Psoas muscle (tissue), 7 donors: ENCODE measurements at regions not wholly inside any gene's neighbourhood (a gene's known extent, or its start where the extent isn't known, plus 50 kb on each side); places are given as distances from the start of the nearest gene placed in this dataset.

Experiments
- ATAC-seq, 4 donors: fragments of 200-7000 bp; cut with Tn5 transposase; one replicate each; pipeline ENCODE4 v1.9.1; 2020; ENCODE audit warnings: moderate library complexity in 3 of 4, mild to moderate bottlenecking in 2 of 4
- DNase-seq, 2 donors: peaks; one replicate each; pipeline ENCODE4 v3.0.0-alpha.2; 2020
- H3K27ac ChIP-seq: fragments of 200-600 bp; one replicate; pipeline ENCODE4 v1.8.0; 2022
- H3K27me3 ChIP-seq, 3 donors: fragments of 200-600 bp in 1 of 3; one replicate each; pipeline versions ENCODE4 v1.6.1 to v1.8.0; 2013 to 2022; ENCODE audit warnings: low read length in 2 of 3, mild to moderate bottlenecking in 2 of 3, moderate library complexity in 1 of 3; ENCODE audit not compliant: insufficient read depth in 3 of 3
- H3K36me3 ChIP-seq, 2 donors: fragments of 200-600 bp in 1 of 2; one replicate each; pipeline versions ENCODE4 v1.6.1 to v1.8.0; 2013 to 2022; ENCODE audit warnings: low read depth in 1 of 2, mild to moderate bottlenecking in 1 of 2, moderate library complexity in 1 of 2; ENCODE audit not compliant: insufficient read depth in 1 of 2
- H3K4me1 ChIP-seq: fragments of 200-600 bp; one replicate; pipeline ENCODE4 v1.8.0; 2022
- H3K4me3 ChIP-seq: fragments of 200-600 bp; one replicate; pipeline ENCODE4 v1.8.0; 2022; ENCODE audit warnings: mild to moderate bottlenecking
- H3K9me3 ChIP-seq: fragments of 200-600 bp; one replicate; pipeline ENCODE4 v1.8.0; 2022
- WGBS, 3 donors: extraction: QIAGEN DNeasy Blood & Tissue Kit; methylation state at CpG; one replicate each; pipeline versions ENCODE4 v1.1.6 to v1.1.7; 2013; 5-methylcytosine and 5-hydroxymethylcytosine counted together
- intact Hi-C, 2 donors: fragments of 100-400 bp; cut with DNase I; formaldehyde crosslinking; loops; one replicate each; pipeline versions ENCODE4 v1.11.0 to v1.14.2; 2022
- TF ChIP-seq, protein P1 (sequence below): fragments of 200-600 bp; IDR thresholded peaks from one replicate; pipeline ENCODE4 v1.8.0; 2022; ENCODE audit warnings: antibody characterized with exemption
- donor health status: healthy with polysubstance abuse.
- donor health status: DM: no; HTN: no; CAD: no; lungs with moderate emphysema.
- donor health status: Bipolar disorder and iron deficiency.
- donor health status: healthy.
- donor health status: DM: yes; HTN: yes; CAD: no.
- donor health status: DM: no; HTN: no; CAD: no.
- donor health status: DM: yes; HTN: yes; CAD: no.

DNA sequence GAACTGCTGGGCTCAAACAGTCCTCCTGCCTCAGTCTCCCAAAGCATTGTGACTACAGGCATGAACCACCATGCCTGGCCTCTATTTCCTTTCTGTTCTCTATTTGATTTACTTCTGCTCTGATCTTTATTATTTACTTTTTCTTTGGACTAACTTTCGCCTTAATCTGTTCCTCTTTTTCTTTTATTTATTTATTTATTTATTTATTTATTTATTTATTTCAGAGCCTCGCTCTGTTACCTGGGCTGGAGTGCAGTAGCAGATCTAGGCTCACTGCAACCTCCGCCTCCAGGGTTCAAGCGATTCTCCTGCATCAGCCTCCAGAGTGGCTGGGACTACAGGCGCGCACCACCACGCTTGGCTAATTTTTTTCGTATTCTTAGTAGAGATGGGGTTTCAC, 1158.3 kb upstream of the GOT2 start:
- Histone ChIP-seq H3K36me3 (no peaks in the 10 kb centered on the region), H3K4me1 (no peaks in the 10 kb centered on the region), H3K4me3 (no peak overlapping the region), H3K27ac (no peak overlapping the region), H3K9me3 (peaks cover 5% of the 10 kb centered on the region), H3K27me3 (no peaks in the 10 kb centered on the region)
- TF ChIP-seq, protein P1, sequence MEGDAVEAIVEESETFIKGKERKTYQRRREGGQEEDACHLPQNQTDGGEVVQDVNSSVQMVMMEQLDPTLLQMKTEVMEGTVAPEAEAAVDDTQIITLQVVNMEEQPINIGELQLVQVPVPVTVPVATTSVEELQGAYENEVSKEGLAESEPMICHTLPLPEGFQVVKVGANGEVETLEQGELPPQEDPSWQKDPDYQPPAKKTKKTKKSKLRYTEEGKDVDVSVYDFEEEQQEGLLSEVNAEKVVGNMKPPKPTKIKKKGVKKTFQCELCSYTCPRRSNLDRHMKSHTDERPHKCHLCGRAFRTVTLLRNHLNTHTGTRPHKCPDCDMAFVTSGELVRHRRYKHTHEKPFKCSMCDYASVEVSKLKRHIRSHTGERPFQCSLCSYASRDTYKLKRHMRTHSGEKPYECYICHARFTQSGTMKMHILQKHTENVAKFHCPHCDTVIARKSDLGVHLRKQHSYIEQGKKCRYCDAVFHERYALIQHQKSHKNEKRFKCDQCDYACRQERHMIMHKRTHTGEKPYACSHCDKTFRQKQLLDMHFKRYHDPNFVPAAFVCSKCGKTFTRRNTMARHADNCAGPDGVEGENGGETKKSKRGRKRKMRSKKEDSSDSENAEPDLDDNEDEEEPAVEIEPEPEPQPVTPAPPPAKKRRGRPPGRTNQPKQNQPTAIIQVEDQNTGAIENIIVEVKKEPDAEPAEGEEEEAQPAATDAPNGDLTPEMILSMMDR = no peak
- ATAC-seq (no peak), DNase-seq (no peak)
- WGBS, 3 donors = 94 to 96% (median 96%) methylated on average over 8 of the region's 8 CpGs
- intact Hi-C loops = no loop called here

DNA sequence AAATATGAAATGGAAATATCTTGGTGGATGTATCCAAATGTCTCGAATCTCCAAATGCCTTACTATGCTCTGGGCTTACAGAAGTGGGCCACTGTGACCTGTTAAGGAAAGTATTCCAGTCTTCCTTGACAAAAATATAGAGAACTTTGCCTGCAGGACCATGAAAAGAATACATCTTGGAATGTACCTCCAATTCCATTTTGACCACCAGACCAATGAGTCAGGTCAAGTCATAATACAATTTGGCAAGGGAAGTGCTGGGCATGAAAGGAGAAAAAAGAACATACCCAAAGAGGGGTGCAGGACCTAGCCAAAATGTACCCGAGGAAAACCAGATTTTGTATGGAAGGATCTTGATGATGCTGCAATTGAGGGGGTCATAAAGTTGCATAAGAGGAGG, 1153.7 kb upstream of the GOT2 start:
- DNase-seq = no peak
- Histone ChIP-seq H3K27me3 (no peaks in the 10 kb centered on the region), H3K27ac (no peak overlapping the region), H3K4me1 (no peaks in the 10 kb centered on the region), H3K36me3 (no peaks in the 10 kb centered on the region), H3K9me3 (peaks cover 5% of the 10 kb centered on the region), H3K4me3 (no peak overlapping the region)
- ATAC-seq = no peak
- intact Hi-C loops = no loop called here
- 71 to 78% (median 77%) methylated on average over 2 of the region's 2 CpGs for WGBS, 3 donors
- TF ChIP-seq, protein P1 = no peak

DNA sequence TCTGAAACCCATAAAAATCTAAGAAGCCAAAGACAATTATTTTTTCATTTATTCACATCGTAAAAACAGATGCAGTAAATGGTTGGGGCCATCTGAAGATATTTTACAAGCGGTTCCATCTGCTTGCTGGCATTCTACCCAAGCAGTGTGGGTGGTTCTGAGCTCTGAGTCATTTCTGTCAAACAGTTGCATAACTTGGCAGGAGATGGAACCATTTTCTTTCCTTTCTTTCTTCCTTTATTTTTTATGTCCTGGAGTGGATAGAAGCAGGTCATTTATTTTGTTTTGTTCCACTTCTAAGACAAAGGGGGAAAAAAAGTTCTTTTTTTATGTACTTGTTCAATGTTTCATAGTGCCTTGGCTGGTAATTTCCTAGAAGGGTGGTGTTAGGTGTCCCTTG, 1151.9 kb upstream of the GOT2 start:
- H3K4me3 ChIP-seq = no peak overlapping the region
- no peaks in the 10 kb centered on the region for H3K9me3 ChIP-seq
- ATAC-seq = peak in 1 of 4 donors; percentile 52
- WGBS, 3 donors = 21 to 31% (median 23%) methylated on average over 2 of the region's 2 CpGs
- no peaks in the 10 kb centered on the region for H3K36me3 ChIP-seq
- DNase-seq = peak; percentile 28 to 39
- TF ChIP-seq, protein P1 = no peak
- H3K27ac ChIP-seq = no peak overlapping the region
- H3K4me1 ChIP-seq = no peaks in the 10 kb centered on the region
- intact Hi-C loops = no loop called here
- H3K27me3 ChIP-seq = no peaks in the 10 kb centered on the region

DNA sequence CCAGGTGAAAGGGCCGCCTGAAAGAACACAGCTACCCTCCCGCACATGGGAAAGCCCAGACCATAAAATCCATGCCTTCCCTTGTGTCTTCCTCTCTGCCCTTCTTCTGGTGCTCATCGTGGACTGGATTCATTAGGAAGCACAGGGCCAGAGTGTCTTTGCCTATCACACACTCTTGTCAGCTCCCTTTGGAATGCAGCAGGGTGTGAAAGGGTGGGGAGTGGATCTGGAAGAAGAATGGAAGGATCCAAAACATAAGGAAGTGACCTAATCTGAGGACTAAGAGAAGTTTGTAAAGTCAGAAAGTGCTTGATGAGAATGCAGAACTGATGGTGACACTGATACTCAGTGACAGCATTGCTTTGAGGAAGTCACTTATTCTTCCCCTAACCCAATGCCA, 1147.3 kb upstream of the GOT2 start:
- intact Hi-C loops = no loop called here
- H3K4me3 ChIP-seq = no peak overlapping the region
- no peaks in the 10 kb centered on the region for H3K4me1 ChIP-seq
- H3K27ac ChIP-seq = no peak overlapping the region
- WGBS, 3 donors = 63 to 77% (median 71%) methylated on average over 3 of the region's 3 CpGs
- DNase-seq (no peak), ATAC-seq (no peak)
- no peaks in the 10 kb centered on the region for H3K36me3 ChIP-seq
- TF ChIP-seq, protein P1 = no peak
- H3K27me3 ChIP-seq = no peaks in the 10 kb centered on the region
- H3K9me3 ChIP-seq = no peaks in the 10 kb centered on the region

DNA sequence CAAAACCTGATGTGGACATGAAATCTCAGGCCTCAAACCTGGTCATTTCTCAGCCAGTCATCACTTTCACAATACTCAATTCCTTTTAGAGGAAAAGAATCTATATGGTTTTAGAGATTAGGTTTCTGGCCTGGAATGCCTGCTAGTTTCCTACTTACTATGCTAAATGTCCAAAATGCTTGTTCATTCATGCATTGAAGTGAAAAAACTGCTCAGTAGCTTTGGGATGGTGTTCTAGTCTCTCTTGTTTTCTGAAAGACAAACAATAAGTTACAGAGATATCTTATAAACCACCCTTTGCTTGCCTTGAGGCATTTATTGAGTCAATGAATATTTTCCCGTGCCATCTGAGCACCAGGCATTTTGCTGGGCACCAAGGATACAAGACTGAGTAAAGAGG, 1146.5 kb upstream of the GOT2 start:
- WGBS, 3 donors = 51 to 81% (median 76%) methylated on average over 1 of the region's 1 CpG
- no peaks in the 10 kb centered on the region for H3K9me3 ChIP-seq
- H3K4me1 ChIP-seq = no peaks in the 10 kb centered on the region
- DNase-seq (no peak), ATAC-seq (no peak)
- no peaks in the 10 kb centered on the region for H3K27me3 ChIP-seq
- intact Hi-C loops = no loop called here
- H3K36me3 ChIP-seq = no peaks in the 10 kb centered on the region
- TF ChIP-seq, protein P1 = no peak
- H3K4me3 ChIP-seq = no peak overlapping the region
- no peak overlapping the region for H3K27ac ChIP-seq
